Adrenal gland (tissue), 5 donors: ENCODE measurements at regions not wholly inside any gene's neighbourhood (a gene's known extent, or its start where the extent isn't known, plus 50 kb on each side); places are given as distances from the start of the nearest gene placed in this dataset.
"Not testable (repeated sequence)": the region's sequence is repeated elsewhere in the genome, so short reads cannot be mapped to it uniquely, and the experiment has no call there.

ENCODE experiments used
- CTCF ChIP-seq, 6 experiments: fragments of 450-650 bp in 4 of 6; fragments of 200-600 bp in 2 of 6; sonication (generic) in 1 of 6; IDR thresholded peaks; 1 replicate in 5 of 6; 2 replicates in 1 of 6; pipeline versions ENCODE4 v1.5.1 to v1.8.0; 2016 to 2021; ENCODE audit warnings: antibody characterized with exemption in 6 of 6, mild to moderate bottlenecking in 2 of 6, moderate library complexity in 1 of 6
- POLR2A ChIP-seq, 2 donors: fragments of 450-650 bp; IDR thresholded peaks; one replicate each; pipeline ENCODE4 v1.6.1; 2017; ENCODE audit warnings: antibody characterized with exemption in 2 of 2, mild to moderate bottlenecking in 2 of 2, moderate library complexity in 1 of 2
- donor health status: DM: no; HTN: no; CAD: no.

- TF ChIP-seq CTCF, POLR2A (IDR thresholded peaks at IDR 0.05): not testable (repeated sequence)
Observed at GRCh38 chr20:29392853-29393252, 1864.6 kb upstream of the DEFB115 start.
